ENCODE measurements at regions not wholly inside any gene's neighbourhood (a gene's known extent, or its start where the extent isn't known, plus 50 kb on each side); places are given as distances from the start of the nearest gene placed in this dataset.
"Not testable (repeated sequence)": the region's sequence is repeated elsewhere in the genome, so short reads cannot be mapped to it uniquely, and the experiment has no call there.

GRCh38 chr14:66300886-66301285 lies 185.3 kb upstream of the CCDC196 start:
- no peak for DNase-seq

GRCh38 chr14:66306101-66306500 lies 180.1 kb upstream of the CCDC196 start:
- no peak for DNase-seq

DNA sequence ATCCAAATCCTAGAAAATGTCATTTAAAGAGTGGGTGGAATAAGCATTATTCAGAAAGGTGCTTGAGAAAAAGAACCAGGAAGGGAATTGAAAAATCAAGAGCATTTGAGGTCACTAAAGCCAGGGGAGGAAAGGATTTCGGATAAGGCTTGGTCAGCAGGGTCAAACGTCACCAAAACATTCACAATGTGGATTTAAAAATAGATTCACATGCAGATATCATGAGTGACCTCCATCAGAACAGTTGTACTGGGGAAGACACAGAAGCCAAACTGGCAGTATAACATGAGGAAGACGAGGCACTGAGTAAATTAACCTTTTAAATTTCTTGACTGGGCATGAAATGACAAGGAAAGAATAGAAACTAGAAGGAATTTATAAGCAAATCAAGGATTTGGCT lies 175.1 kb upstream of the CCDC196 start:
- DNase-seq = no peak

- DNase-seq = no peak
Observed at GRCh38 chr14:66311990-66312389, 174.2 kb upstream of the CCDC196 start.

DNA sequence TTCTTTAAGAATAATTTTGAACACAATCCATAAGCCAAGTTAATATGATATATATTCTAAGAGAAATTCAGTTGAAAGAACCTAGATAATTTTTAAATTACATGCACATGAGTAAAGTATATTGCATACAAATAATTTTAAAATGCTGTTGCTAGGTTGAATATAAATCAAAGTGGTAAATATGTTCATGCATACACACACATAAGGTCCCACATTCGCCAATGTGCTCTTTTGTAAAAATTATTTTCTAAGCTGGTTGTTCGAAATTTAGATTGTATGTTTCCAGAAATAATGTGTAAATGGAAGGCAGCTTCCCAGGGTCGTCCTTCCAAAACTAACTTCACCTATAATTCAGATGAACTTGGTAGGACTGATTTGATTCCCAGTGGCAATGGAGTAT lies 173.7 kb upstream of the CCDC196 start:
- no peak for DNase-seq

DNA sequence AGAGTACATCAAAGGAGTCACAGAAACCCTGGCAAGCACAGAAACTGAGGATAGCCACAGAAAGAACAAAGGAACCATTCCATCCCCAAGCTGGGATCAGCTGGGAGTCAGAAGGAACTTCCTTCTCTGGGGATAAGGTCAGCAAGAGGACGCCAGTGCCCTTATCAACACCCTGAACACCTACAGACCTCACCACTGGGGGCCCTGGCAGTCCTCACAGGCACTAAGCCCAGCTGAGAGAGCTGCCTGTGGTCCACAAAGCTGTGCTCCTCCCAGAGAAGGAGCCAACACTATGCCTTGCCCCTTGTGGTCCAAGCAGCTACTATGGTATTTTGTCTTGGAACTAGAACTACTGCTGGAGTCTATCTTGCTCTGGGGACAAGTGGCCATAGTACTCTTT lies 171.1 kb upstream of the CCDC196 start:
- no peak for DNase-seq

DNA sequence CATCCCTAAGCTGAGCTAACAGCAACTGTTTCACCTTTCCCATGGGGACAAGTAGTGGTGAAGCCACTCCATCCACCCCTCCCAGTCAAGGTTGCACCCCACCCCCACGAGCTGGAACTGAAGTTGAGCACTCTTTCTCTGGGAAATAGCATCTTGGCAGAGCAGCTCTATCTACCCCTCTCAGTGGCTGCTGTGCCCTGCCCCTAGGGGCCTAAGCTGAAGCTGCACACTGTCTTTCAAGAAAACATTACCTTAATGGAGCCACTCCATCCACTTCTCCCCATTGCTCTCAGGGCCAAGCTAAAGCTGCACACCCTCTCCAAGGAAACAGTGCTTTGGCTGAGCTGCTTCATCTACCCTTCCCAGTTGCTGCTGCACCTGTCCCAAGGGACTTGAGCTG lies 170.6 kb upstream of the CCDC196 start:
- no peak for DNase-seq

- DNase-seq = no peak
Observed at GRCh38 chr14:66322564-66322963, 163.6 kb upstream of the CCDC196 start.

DNA sequence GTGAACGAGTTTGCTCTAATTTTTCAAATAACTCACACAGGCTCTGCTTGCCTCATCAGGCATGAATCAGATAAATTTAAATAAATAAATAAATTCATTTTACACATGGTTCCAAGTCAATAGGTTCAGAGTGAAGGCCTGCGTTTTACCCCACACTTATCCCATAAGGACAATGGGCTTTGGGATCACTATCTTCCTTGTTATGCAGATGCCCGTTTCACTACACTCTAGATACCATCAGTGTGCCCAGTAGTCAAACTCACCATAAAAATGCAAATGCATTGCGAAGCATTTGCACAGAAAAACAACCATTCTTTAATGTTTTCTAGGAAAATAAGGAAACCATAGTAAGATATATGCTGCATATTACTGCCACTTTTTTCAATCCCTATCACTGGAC lies 155.9 kb upstream of the CCDC196 start:
- DNase-seq = no peak

DNA sequence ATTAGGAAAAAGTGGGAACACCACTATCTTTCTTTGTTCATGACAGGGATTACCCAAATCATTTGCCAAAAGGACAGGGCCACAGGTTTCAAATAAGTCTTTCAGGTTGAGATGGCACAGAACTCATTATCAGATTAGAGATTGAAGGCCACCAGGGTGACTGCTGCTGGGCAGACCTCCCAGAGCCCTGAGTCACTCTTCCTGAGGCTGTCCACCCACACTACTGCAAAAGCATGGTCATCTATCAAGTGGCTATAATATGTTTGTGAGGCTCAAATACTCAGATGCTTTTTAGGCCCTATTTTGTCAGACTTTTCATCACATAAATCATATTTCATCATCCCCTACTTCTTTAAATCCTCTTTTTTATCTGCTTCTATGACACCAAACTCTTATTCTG lies 155.3 kb upstream of the CCDC196 start:
- no peak for DNase-seq

DNA sequence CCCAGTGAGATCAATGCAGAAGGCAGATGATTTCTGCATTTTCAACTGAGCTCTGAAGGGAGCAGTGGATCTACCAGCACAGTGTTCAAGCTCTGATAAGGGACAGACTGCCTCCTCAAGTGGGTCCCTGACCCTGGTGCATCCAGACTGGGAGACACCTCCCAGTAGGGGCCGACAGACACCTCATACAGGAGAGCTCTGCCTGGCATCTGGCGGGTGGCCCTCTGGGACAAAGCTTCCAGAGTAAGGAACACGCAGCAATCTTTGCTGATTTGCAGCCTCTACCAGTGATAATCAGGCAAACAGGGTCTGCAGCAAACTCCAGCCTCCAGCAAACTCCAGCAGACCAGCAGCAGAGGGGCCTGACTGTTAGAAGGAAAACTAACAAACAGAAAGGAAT lies 152.9 kb upstream of the CCDC196 start:
- DNase-seq = not testable (repeated sequence)

DNA sequence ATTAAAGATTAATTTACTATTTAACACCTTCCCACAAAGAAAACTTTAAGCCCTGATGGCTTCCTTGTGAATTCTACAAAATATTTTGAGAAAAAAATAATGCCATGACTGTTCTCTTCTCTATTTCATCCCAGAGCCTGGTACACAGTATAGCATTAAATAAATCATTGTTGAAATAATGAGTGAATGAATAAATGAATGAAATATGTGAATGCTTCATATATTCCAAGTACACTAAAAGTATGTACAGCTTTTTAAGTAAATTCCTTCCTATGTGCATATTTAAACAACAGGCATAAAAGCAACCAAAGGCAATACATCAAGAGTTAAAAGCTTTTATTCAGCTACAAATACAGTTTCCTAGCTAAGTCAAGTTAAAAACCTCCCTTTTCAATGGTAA lies 144.9 kb upstream of the CCDC196 start:
- DNase-seq = no peak

- no peak for DNase-seq
Observed at GRCh38 chr14:66345986-66346385, 140.2 kb upstream of the CCDC196 start.

- no peak for DNase-seq
Observed at GRCh38 chr14:66351310-66351709, 134.9 kb upstream of the CCDC196 start.

GRCh38 chr14:66359500-66359899 lies 126.7 kb upstream of the CCDC196 start:
- DNase-seq = peak; percentile 0

DNA sequence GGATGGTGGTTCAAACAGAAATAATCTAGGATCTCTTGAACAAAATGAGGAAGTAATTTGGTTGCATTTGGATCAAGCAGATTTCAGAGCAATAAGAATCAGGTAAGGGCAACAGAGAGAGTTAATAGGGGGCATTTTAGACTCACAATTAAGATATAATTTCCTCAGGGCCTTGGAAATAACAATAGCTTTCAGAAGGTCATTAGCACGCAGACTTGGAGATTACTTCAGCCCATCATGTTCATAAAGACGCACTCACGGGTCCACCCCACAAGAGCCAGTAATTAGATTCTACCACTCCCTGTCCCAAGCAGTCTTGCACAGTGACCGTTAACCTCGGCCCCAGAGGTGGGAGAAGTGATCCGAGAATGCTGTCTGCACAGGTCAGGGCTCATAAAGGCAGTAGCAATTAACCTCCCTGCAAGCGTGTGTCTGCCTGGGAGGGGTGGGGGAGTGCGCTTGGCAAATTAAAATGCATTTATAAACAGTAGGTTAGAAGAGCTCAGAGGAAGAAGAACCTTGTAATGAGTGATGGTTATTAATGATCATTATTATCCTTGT lies 125.7 kb upstream of the CCDC196 start:
- DNase-seq = no peak

GRCh38 chr14:66361013-66361412 lies 125.2 kb upstream of the CCDC196 start:
- DNase-seq = no peak

DNA sequence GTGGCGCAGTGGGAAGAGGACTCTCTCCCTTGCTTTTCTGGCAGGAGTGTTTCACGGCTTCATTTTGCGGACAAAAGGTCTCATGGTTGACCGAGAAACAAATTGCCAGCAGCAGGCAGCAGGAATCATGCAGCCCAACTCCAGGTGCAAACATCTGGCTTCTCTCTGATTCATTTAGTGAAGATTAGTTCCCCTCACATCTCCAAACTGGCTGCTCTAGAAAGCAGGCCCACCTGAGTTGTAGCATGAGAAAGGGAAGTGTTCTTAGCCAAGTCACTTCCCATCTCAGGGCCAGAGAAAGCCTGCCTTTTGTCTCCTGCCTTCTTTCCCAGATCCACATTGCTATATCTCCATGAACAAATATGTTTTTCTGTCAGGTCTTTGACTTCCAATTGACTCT lies 120.8 kb upstream of the CCDC196 start:
- DNase-seq = no peak

DNA sequence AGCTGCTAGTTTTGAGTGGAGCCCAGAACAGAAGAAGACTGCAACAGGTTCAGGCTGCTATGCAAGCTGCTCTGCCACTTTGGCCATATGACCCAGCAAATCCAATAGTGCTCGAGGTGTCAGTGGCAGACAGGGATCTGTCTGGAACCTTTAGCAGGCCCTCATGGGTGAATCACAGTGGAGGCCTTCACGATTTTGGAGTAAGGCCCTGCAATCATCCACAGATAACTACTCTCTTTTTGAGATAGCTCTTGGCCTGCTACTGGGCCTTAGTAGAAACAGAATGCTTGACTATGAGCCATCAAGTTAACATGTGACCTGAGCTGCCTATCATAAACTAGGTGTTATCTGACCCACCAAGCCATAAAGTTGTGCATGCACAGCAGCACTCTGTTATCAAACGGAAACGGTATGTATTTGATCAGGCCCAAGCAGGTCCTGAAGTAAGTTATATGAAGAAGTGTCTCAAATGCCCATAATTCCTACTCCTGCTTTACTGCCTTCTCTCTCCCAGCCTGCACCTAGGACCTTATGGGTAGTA lies 116.9 kb upstream of the CCDC196 start:
- DNase-seq = no peak

DNA sequence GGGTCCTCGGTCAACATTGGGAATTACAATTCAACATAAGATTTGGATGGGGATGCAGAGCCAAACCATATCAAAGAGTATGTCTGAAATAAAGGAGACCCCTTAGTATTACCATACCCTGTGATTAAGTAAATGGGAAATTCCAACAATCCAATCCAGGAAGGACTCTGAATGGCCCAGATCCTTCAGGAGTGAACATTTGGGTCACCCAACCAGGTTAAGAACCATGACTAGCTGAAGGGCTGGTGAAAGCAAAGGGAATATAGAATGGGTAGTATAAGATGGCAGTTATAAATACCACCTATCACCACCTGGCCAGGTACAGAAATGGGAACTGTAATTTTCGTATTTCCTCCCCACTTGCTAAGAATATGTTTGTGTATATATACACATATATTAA lies 114.4 kb upstream of the CCDC196 start:
- no peak for DNase-seq

- DNase-seq = no peak
Observed at GRCh38 chr14:66375046-66375964, 110.9 kb upstream of the CCDC196 start.

DNA sequence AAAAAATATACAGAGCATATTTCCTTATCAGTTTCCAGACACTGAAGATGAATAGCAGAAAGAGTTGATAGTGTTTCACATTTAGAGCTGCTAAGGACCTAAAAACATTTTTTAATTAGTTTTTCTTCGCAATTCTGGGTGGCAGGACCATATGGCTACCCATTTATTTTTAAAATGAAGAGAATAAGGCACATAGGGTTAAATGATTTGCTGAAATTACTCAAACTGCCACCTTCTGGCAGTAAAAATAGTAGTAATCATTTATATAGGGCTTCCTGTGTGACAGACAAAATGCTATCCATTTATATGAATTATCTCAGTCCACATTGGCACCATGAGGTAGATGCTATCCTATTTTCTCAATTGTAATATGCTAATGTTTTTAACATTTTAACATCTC lies 108.6 kb upstream of the CCDC196 start:
- DNase-seq = no peak

GRCh38 chr14:66378712-66379505 lies 107.3 kb upstream of the CCDC196 start:
- DNase-seq = no peak

DNA sequence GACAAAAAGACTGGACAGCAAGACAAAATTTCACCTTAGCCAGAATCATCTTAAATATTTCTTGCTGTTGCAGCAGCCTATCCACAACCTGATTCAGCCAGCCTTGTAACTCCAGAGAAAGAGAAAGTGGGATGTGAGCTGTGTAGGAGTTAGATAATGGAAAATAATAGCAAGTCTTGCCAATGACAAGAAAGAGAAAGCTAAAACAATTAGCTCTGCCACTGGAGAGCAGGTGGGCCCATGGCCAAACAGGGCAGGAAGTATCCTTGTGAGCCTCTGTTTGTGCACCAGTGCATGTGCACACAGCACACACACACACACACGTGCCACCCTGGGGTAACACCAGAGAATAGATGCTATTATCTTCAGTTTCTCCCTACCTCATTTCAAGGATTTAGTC lies 106.0 kb upstream of the CCDC196 start:
- DNase-seq = peak; percentile 36
